ENCODE measurements at regions not wholly inside any gene's neighbourhood (a gene's known extent, or its start where the extent isn't known, plus 50 kb on each side); places are given as distances from the start of the nearest gene placed in this dataset.

- TF ChIP-seq CTCF (IDR thresholded peaks at IDR 0.05), result no peak
- TF ChIP-seq POLR2A (IDR thresholded peaks at IDR 0.05), result no peak
Measured at GRCh38 chr10:130658687-130659290, 522.6 kb downstream of the GLRX3 start.
